BE2C (cell line): ENCODE measurements at regions not wholly inside any gene's neighbourhood (a gene's known extent, or its start where the extent isn't known, plus 50 kb on each side); places are given as distances from the start of the nearest gene placed in this dataset.

Experiments used
- DNase-seq: peaks from one replicate; pipeline ENCODE4 v3.0.0-alpha.2; 2020
- H3K27me3 ChIP-seq: fragments of 250-450 bp; sonication (Bioruptor Pico); 2 replicates; pipeline ENCODE4 v1.5.1; 2020; ENCODE audit warnings: mild to moderate bottlenecking
- H3K36me3 ChIP-seq: fragments of 250-450 bp; sonication (Bioruptor Pico); 2 replicates; pipeline ENCODE4 v1.5.1; 2020; ENCODE audit warnings: mild to moderate bottlenecking
- H3K4me1 ChIP-seq: fragments of 250-450 bp; sonication (Bioruptor Pico); 2 replicates; pipeline ENCODE4 v1.5.1; 2020
- H3K4me3 ChIP-seq: 2 replicates; pipeline ENCODE4 v1.5.1; 2011; ENCODE audit warnings: low read depth, low read length
- H3K9me3 ChIP-seq: fragments of 250-450 bp; sonication (Bioruptor Pico); 2 replicates; pipeline ENCODE4 v1.5.1; 2020
- CTCF ChIP-seq: IDR thresholded peaks from 2 replicates; pipeline ENCODE4 v1.5.1; 2012; ENCODE audit warnings: mild to moderate bottlenecking, low read depth, low read length

GRCh38 chr4:111178231-111178630 lies 555.4 kb upstream of the PITX2 start:
- Histone ChIP-seq H3K4me1 (0 out of 2 replicates have a peak, but pooled peaks cover 2% of the 10 kb centered on the region), H3K36me3 (no peaks in the 10 kb centered on the region), H3K27me3 (no peaks in the 10 kb centered on the region), H3K4me3 (no peak overlapping the region), H3K9me3 (no peaks in the 10 kb centered on the region)
- DNase-seq: no peak
- TF ChIP-seq CTCF: no peak

GRCh38 chr4:111187108-111187507 lies 564.2 kb upstream of the PITX2 start:
- DNase-seq: no peak
- Histone ChIP-seq H3K4me3 (no peak overlapping the region), H3K9me3 (no peaks in the 10 kb centered on the region), H3K36me3 (no peaks in the 10 kb centered on the region), H3K27me3 (no peaks in the 10 kb centered on the region), H3K4me1 (no peaks in the 10 kb centered on the region; the same call in 1 of the 2 replicates)
- no peak for TF ChIP-seq CTCF

- no peak for TF ChIP-seq CTCF
- no peaks in the 10 kb centered on the region for H3K27me3 ChIP-seq
- no peaks in the 10 kb centered on the region; the same call in 1 of the 2 replicates for H3K9me3 ChIP-seq
- no peak overlapping the region for H3K4me3 ChIP-seq
- H3K36me3 ChIP-seq: no peaks in the 10 kb centered on the region
- DNase-seq: no peak
- H3K4me1 ChIP-seq: peaks cover 3% of the 10 kb centered on the region; the same call in 1 of the 2 replicates
Measured at GRCh38 chr4:111198446-111198845, 575.6 kb upstream of the PITX2 start.

- DNase-seq: peak; percentile 37
- H3K27me3 ChIP-seq: no peaks in the 10 kb centered on the region
- no peaks in the 10 kb centered on the region for H3K9me3 ChIP-seq
- peaks cover 18% of the 10 kb centered on the region for H3K4me1 ChIP-seq
- no peaks in the 10 kb centered on the region for H3K36me3 ChIP-seq
- no peak for TF ChIP-seq CTCF
- peak overlapping the region; percentile 39 for H3K4me3 ChIP-seq
Measured at GRCh38 chr4:111204797-111205196, 581.9 kb upstream of the PITX2 start.

GRCh38 chr4:111208970-111209369 lies 586.1 kb upstream of the PITX2 start:
- H3K4me1 ChIP-seq: peaks cover 16% of the 10 kb centered on the region
- H3K9me3 ChIP-seq: no peaks in the 10 kb centered on the region
- H3K4me3 ChIP-seq: no peak overlapping the region
- no peak for TF ChIP-seq CTCF
- H3K36me3 ChIP-seq: no peaks in the 10 kb centered on the region
- H3K27me3 ChIP-seq: no peaks in the 10 kb centered on the region
- DNase-seq: no peak

GRCh38 chr4:111209706-111210105 lies 586.8 kb upstream of the PITX2 start:
- Histone ChIP-seq H3K27me3 (no peaks in the 10 kb centered on the region), H3K9me3 (no peaks in the 10 kb centered on the region), H3K36me3 (no peaks in the 10 kb centered on the region), H3K4me1 (peaks cover 10% of the 10 kb centered on the region), H3K4me3 (no peak overlapping the region)
- no peak for TF ChIP-seq CTCF
- no peak for DNase-seq
